DMS79 (cell line): ENCODE measurements at regions not wholly inside any gene's neighbourhood (a gene's known extent, or its start where the extent isn't known, plus 50 kb on each side); places are given as distances from the start of the nearest gene placed in this dataset.

Experiments
- DNase-seq: peaks from one replicate; lab custom pipeline; 2025; lab: John Stamatoyannopoulos, UW

GRCh38 chr16:13866073-13866472 lies 53.9 kb upstream of the ERCC4 start:
- no peak for DNase-seq
